Fibroblast of pulmonary artery (primary cell): ENCODE measurements at regions not wholly inside any gene's neighbourhood (a gene's known extent, or its start where the extent isn't known, plus 50 kb on each side); places are given as distances from the start of the nearest gene placed in this dataset.

ENCODE experiments used
- DNase-seq: peaks from one replicate; pipeline ENCODE4 v3.0.0-alpha.2; 2010; ENCODE audit warnings: low read depth
- H3K4me3 ChIP-seq: replicated peaks from 2 replicates; pipeline ENCODE4 v1.5.1; 2011; ENCODE audit warnings: low read depth, mild to moderate bottlenecking, control low read depth, low read length, moderate library complexity
- TF ChIP-seq, protein P1 (sequence below): IDR thresholded peaks from 2 replicates; pipeline ENCODE4 v1.5.1; 2011; ENCODE audit warnings: mild to moderate bottlenecking, control low read depth, low read length, inconsistent platforms; ENCODE audit errors: missing control alignments

DNA sequence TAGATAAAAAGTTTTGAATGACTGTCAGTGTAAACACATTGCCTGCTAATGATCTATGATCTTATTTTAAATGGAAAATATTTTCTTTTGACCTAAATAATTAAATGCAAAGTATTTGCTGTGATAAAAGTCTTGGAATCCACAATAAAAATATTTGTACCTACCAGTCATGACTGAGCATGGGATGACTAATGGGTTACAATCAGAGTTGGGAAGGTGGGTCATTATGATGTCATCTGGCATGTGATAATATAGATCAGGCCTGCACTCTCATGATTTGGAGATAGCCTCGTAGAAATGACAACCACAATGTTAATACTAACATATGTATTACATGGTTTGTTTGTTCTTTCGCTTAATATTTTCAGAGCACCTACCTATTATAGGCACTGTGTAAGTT lies 848.8 kb upstream of the KLHL29 start:
- no peak overlapping the region for H3K4me3 ChIP-seq
- DNase-seq = no peak
- TF ChIP-seq, protein P1, sequence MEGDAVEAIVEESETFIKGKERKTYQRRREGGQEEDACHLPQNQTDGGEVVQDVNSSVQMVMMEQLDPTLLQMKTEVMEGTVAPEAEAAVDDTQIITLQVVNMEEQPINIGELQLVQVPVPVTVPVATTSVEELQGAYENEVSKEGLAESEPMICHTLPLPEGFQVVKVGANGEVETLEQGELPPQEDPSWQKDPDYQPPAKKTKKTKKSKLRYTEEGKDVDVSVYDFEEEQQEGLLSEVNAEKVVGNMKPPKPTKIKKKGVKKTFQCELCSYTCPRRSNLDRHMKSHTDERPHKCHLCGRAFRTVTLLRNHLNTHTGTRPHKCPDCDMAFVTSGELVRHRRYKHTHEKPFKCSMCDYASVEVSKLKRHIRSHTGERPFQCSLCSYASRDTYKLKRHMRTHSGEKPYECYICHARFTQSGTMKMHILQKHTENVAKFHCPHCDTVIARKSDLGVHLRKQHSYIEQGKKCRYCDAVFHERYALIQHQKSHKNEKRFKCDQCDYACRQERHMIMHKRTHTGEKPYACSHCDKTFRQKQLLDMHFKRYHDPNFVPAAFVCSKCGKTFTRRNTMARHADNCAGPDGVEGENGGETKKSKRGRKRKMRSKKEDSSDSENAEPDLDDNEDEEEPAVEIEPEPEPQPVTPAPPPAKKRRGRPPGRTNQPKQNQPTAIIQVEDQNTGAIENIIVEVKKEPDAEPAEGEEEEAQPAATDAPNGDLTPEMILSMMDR = no peak

DNA sequence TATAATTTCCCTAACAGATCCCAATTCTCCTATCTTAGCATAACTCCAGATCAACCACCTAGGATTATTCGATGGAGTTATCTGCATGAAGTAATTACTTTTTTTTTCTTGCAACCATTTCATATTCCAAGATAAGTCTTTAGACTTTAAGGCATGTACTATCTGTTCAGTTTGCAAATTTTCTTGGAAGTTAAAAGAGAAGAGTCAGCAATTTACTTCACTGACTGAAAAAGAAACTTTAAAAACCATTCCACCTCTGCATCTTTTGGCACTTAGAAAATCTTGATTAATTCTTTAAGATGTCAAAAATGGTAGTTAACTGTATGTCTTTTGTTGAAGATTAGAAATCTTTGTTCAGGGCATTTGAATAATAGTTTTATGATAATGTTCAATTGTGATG lies 830.5 kb upstream of the KLHL29 start:
- DNase-seq = no peak
- TF ChIP-seq, protein P1 = no peak
- no peak overlapping the region for H3K4me3 ChIP-seq

DNA sequence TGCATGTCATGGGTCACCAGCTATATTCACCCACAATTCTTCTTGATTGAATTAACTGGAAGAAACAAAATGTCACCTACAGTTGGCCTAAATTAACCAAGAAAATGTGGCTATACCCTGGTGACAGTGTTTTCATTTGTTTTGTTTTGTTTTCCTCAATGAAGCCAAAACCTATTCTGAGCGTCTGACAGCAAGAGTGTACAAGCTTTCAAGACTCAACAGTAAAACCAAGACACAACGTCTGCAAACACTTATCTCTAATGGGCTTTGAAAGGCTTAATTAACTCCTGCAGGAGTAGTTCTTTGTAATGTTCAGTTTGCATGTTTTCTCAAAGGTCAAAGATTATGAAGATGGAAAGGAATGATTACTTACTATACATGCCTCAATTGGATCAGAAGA lies 827.6 kb upstream of the KLHL29 start:
- no peak overlapping the region for H3K4me3 ChIP-seq
- TF ChIP-seq, protein P1 = no peak
- no peak for DNase-seq

DNA sequence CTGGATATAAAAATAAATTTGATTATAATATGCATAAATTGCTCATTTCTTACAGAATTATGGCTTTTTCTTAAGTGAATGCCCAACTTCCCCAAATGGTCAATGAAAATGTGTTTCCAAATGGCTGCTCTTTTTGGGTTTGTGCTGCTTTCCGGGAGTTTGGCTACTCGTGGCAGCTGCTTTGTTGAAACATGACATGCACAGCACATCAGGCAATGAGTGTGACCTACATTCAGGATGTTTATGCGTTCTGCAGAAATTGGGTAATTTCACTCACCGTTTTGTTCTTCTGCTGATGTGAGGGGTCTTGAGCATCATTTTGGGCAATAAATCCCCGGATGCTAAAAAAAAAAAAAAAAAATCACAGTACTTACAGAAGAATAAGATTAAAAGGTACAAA lies 825.0 kb upstream of the KLHL29 start:
- TF ChIP-seq, protein P1 = no peak
- no peak overlapping the region for H3K4me3 ChIP-seq
- DNase-seq = no peak

DNA sequence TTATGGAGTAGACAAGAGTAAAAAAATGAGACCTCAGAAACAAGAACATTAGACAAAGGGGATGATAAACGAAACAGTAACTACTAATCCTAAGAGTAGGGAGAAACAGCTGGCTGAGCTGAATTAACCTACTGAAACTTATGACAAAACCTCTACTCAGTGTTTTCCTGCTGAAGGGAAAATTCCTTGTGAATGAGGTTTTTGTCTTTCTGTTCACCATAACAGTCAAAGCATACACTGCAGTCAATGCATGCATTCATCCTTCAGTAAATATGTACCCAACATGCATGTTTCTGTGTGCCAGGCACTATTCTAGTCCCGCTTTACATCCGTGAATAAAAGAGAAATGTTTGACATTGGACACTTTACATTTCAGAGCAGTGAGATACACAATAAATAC lies 805.6 kb upstream of the KLHL29 start:
- H3K4me3 ChIP-seq = no peak overlapping the region
- no peak for DNase-seq
- TF ChIP-seq, protein P1 = no peak

DNA sequence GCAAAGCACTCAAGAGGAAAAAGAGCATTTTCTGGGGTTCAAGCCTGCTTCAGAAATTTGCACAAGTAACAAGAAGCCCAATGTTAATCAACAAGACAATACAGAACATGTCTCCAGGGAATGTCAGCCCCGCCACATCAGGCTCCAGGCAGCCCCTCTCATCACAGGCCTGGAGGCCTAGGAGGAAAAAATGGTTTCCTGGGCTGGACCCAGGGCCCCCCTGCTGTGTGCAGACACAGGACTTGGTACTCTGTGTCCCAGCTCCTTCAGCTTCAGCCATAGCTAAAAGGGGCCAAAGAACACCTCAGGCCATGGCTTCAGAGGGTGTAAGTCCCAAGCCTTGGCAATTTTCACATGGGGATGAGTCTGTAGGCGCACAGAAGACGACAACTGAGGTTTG lies 802.9 kb upstream of the KLHL29 start:
- no peak for DNase-seq
- TF ChIP-seq, protein P1 = no peak
- no peak overlapping the region for H3K4me3 ChIP-seq

DNA sequence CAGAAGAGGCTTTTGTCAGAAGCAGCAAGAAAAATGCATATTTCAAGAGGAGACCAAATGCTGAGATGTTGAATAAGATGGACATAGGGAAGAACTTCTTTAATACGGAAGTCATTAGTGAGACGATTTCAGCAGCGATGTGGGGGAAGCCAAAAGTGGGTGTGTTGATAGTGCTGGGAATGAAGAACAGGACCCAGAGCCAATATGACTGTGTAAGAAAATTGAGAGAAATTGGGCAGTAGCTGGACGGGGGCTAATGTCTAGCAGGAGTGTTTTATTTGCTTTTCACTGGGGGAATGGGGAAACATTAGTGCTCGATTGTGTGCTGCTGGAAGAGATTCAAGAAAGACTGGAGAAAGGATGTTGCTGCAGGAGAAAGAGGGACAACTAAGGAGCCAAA lies 788.7 kb upstream of the KLHL29 start:
- TF ChIP-seq, protein P1 = no peak
- no peak for DNase-seq
- H3K4me3 ChIP-seq = no peak overlapping the region
